Rectal smooth muscle tissue (tissue), 1 donor: ENCODE measurements at regions not wholly inside any gene's neighbourhood (a gene's known extent, or its start where the extent isn't known, plus 50 kb on each side); places are given as distances from the start of the nearest gene placed in this dataset.

ENCODE experiments used
- H3K27ac ChIP-seq: one replicate; pipeline ENCODE4 v1.7.0; 2013; ENCODE audit warnings: low read depth, low read length, inconsistent platforms
- H3K27me3 ChIP-seq: one replicate; pipeline ENCODE4 v1.7.0; 2013; ENCODE audit warnings: low read length; ENCODE audit not compliant: control insufficient read depth, insufficient read depth
- H3K36me3 ChIP-seq: one replicate; pipeline ENCODE4 v1.7.0; 2013; ENCODE audit warnings: low read length; ENCODE audit not compliant: control insufficient read depth, insufficient read depth
- H3K4me1 ChIP-seq: one replicate; pipeline ENCODE4 v1.7.0; 2013; ENCODE audit warnings: low read length; ENCODE audit not compliant: control insufficient read depth, insufficient read depth
- H3K4me3 ChIP-seq: one replicate; pipeline ENCODE4 v1.7.0; 2013; ENCODE audit warnings: low read length
- H3K9ac ChIP-seq: one replicate; pipeline ENCODE4 v1.7.0; 2013; ENCODE audit warnings: low read length

- no peak overlapping the region for H3K27ac ChIP-seq
- no peaks in the 10 kb centered on the region for H3K36me3 ChIP-seq
- no peak overlapping the region for H3K4me3 ChIP-seq
- H3K9ac ChIP-seq: no peak overlapping the region
- no peaks in the 10 kb centered on the region for H3K4me1 ChIP-seq
- H3K27me3 ChIP-seq: no peaks in the 10 kb centered on the region
Measured at GRCh38 chr6:6922166-6922565, 185.6 kb upstream of the RREB1 start.

- Histone ChIP-seq H3K9ac (no peak overlapping the region), H3K4me1 (no peaks in the 10 kb centered on the region), H3K27ac (no peak overlapping the region), H3K36me3 (no peaks in the 10 kb centered on the region), H3K4me3 (no peak overlapping the region), H3K27me3 (no peaks in the 10 kb centered on the region)
Measured at GRCh38 chr6:6923605-6924004, 184.2 kb upstream of the RREB1 start.

- H3K4me1 ChIP-seq: no peaks in the 10 kb centered on the region
- no peak overlapping the region for H3K27ac ChIP-seq
- H3K9ac ChIP-seq: no peak overlapping the region
- no peaks in the 10 kb centered on the region for H3K36me3 ChIP-seq
- no peak overlapping the region for H3K4me3 ChIP-seq
- H3K27me3 ChIP-seq: no peaks in the 10 kb centered on the region
Measured at GRCh38 chr6:6924708-6925107, 183.1 kb upstream of the RREB1 start.

- Histone ChIP-seq H3K9ac (no peak overlapping the region), H3K27me3 (no peaks in the 10 kb centered on the region), H3K27ac (no peak overlapping the region), H3K4me1 (no peaks in the 10 kb centered on the region), H3K4me3 (no peak overlapping the region), H3K36me3 (no peaks in the 10 kb centered on the region)
Measured at GRCh38 chr6:6925391-6926164, 182.2 kb upstream of the RREB1 start.

GRCh38 chr6:6926856-6927255, 180.9 kb upstream of the RREB1 start:
- H3K4me3 ChIP-seq: no peak overlapping the region
- no peak overlapping the region for H3K27ac ChIP-seq
- no peak overlapping the region for H3K9ac ChIP-seq
- no peaks in the 10 kb centered on the region for H3K4me1 ChIP-seq
- no peaks in the 10 kb centered on the region for H3K36me3 ChIP-seq
- H3K27me3 ChIP-seq: no peaks in the 10 kb centered on the region

GRCh38 chr6:6927521-6928361, 180.0 kb upstream of the RREB1 start:
- H3K27me3 ChIP-seq: no peaks in the 10 kb centered on the region
- H3K4me3 ChIP-seq: no peak overlapping the region
- no peak overlapping the region for H3K27ac ChIP-seq
- H3K9ac ChIP-seq: no peak overlapping the region
- no peaks in the 10 kb centered on the region for H3K4me1 ChIP-seq
- H3K36me3 ChIP-seq: no peaks in the 10 kb centered on the region

- Histone ChIP-seq H3K4me3 (no peak overlapping the region), H3K27me3 (no peaks in the 10 kb centered on the region), H3K4me1 (no peaks in the 10 kb centered on the region), H3K36me3 (no peaks in the 10 kb centered on the region), H3K9ac (no peak overlapping the region), H3K27ac (no peak overlapping the region)
Measured at GRCh38 chr6:6930223-6930880, 177.4 kb upstream of the RREB1 start.

GRCh38 chr6:6931071-6932025, 176.4 kb upstream of the RREB1 start:
- no peak overlapping the region for H3K27ac ChIP-seq
- H3K9ac ChIP-seq: no peak overlapping the region

GRCh38 chr6:6932341-6932740, 175.4 kb upstream of the RREB1 start:
- H3K4me1 ChIP-seq: no peaks in the 10 kb centered on the region
- no peak overlapping the region for H3K4me3 ChIP-seq
- no peaks in the 10 kb centered on the region for H3K36me3 ChIP-seq
- H3K9ac ChIP-seq: no peak overlapping the region
- no peak overlapping the region for H3K27ac ChIP-seq
- H3K27me3 ChIP-seq: no peaks in the 10 kb centered on the region

More at GRCh38 chr6:6931071-6932025, 176.4 kb upstream of the RREB1 start:
- H3K36me3 ChIP-seq: no peaks in the 10 kb centered on the region
- H3K27me3 ChIP-seq: no peaks in the 10 kb centered on the region
- H3K4me3 ChIP-seq: no peak overlapping the region
- no peaks in the 10 kb centered on the region for H3K4me1 ChIP-seq

GRCh38 chr6:6932968-6933367, 174.8 kb upstream of the RREB1 start:
- no peaks in the 10 kb centered on the region for H3K27me3 ChIP-seq
- no peak overlapping the region for H3K4me3 ChIP-seq
- H3K4me1 ChIP-seq: no peaks in the 10 kb centered on the region
- H3K9ac ChIP-seq: no peak overlapping the region
- H3K36me3 ChIP-seq: no peaks in the 10 kb centered on the region
- no peak overlapping the region for H3K27ac ChIP-seq

- Histone ChIP-seq H3K4me3 (no peak overlapping the region), H3K9ac (no peak overlapping the region), H3K27ac (no peak overlapping the region), H3K36me3 (no peaks in the 10 kb centered on the region), H3K4me1 (no peaks in the 10 kb centered on the region), H3K27me3 (no peaks in the 10 kb centered on the region)
Measured at GRCh38 chr6:6940031-6941025, 167.4 kb upstream of the RREB1 start.
